Suprapubic skin (tissue), 4 donors: ENCODE measurements at regions not wholly inside any gene's neighbourhood (a gene's known extent, or its start where the extent isn't known, plus 50 kb on each side); places are given as distances from the start of the nearest gene placed in this dataset.

Experiments used
- DNase-seq, 2 donors: peaks; one replicate each; pipeline ENCODE4 v3.0.0-alpha.2; 2019; ENCODE audit warnings: low spot score in 2 of 2
- H3K27ac ChIP-seq: fragments of 200-600 bp; sonication (generic); one replicate; pipeline ENCODE4 v1.5.1; 2019
- H3K27me3 ChIP-seq: fragments of 200-600 bp; sonication (generic); one replicate; pipeline ENCODE4 v1.5.1; 2019
- H3K36me3 ChIP-seq: fragments of 200-600 bp; sonication (generic); one replicate; pipeline ENCODE4 v1.5.1; 2019
- H3K4me1 ChIP-seq: fragments of 200-600 bp; sonication (generic); one replicate; pipeline ENCODE4 v1.5.1; 2019
- H3K4me3 ChIP-seq: fragments of 200-600 bp; sonication (generic); one replicate; pipeline ENCODE4 v1.5.1; 2019; ENCODE audit warnings: mild to moderate bottlenecking
- H3K9me3 ChIP-seq: fragments of 200-600 bp; sonication (generic); one replicate; pipeline ENCODE4 v1.5.1; 2019
- EP300 ChIP-seq: sonication (generic); formaldehyde crosslinking; IDR thresholded peaks from one replicate; pipeline ENCODE4 v1.6.1; 2017; ENCODE audit warnings: antibody characterized with exemption
- POLR2A ChIP-seq, 2 donors: fragments of 450-650 bp; IDR thresholded peaks; one replicate each; pipeline ENCODE4 v1.6.1; 2017; ENCODE audit warnings: antibody characterized with exemption in 2 of 2, mild to moderate bottlenecking in 2 of 2, moderate library complexity in 2 of 2
- POLR2AphosphoS5 ChIP-seq, 3 donors: sonication (generic); formaldehyde crosslinking; IDR thresholded peaks; one replicate each; pipeline ENCODE4 v1.6.1; 2017; ENCODE audit warnings: antibody characterized with exemption in 3 of 3
- WGBS: methylation state at CpG from one replicate; pipeline ENCODE4 v1.1.5; 2018; 5-methylcytosine and 5-hydroxymethylcytosine counted together
- TF ChIP-seq, protein P1 (sequence below), 2 donors: fragments of 200-600 bp in 1 of 2; fragments of 450-650 bp in 1 of 2; sonication (generic) in 1 of 2; IDR thresholded peaks; one replicate each; pipeline ENCODE4 v1.5.1; 2016 to 2019; ENCODE audit warnings: antibody characterized with exemption in 2 of 2, mild to moderate bottlenecking in 1 of 2, moderate library complexity in 1 of 2

DNA sequence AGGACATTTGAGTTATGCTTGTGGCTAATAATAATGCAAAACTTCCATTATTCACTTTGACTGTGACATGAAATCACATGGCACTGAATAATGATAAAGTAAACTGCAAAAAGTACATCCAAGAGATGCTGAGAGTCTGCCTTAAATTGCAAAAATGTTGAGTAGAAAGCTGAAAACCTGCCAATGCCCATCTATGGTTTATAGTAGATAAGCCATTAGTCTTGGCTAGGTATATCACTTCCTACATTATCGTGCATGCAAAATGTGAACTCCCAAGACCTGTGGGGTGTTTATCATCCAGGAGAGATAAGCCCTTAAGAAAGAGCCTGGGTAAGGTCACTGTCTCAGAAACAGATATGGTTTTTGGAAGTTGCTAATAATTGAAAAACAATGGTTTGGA lies 208.7 kb upstream of the DPYD start:
- DNase-seq: no peak
- H3K4me1 ChIP-seq: peaks cover 3% of the 10 kb centered on the region

DNA sequence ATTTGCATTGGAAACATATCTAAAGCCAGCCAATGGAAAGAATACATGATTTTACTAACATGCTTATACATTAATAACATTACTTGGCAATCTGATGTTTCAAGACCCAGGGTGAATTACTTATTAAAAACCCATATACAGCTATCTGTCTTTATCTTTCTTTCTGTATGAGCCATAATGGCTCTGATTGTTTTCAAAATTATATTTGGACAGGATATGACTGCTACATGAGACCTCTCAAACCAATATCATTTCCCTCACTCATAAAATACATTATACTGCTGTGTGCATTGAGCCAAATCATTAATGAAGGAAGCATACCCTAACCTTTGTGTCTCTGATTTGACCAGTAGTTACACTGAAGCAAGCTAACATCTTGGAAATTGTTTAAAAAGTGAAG lies 205.9 kb upstream of the DPYD start:
- no peak overlapping the region for H3K4me3 ChIP-seq
- H3K4me1 ChIP-seq: no peaks in the 10 kb centered on the region
- no peaks in the 10 kb centered on the region for H3K9me3 ChIP-seq
- TF ChIP-seq POLR2AphosphoS5 (IDR thresholded peaks at IDR 0.05): no peak
- no peaks in the 10 kb centered on the region for H3K36me3 ChIP-seq
- DNase-seq: no peak
- no peak overlapping the region for H3K27ac ChIP-seq
- no peaks in the 10 kb centered on the region for H3K27me3 ChIP-seq

More for the DNA sequence above, 208.7 kb upstream of the DPYD start:
- Histone ChIP-seq H3K27ac (no peak overlapping the region), H3K27me3 (no peaks in the 10 kb centered on the region), H3K4me3 (no peak overlapping the region), H3K36me3 (no peaks in the 10 kb centered on the region), H3K9me3 (no peaks in the 10 kb centered on the region)
- no peak for TF ChIP-seq EP300
- no peak for TF ChIP-seq POLR2AphosphoS5 (IDR thresholded peaks at IDR 0.05)
- TF ChIP-seq POLR2A (IDR thresholded peaks at IDR 0.05): no peak
- TF ChIP-seq, protein P1, sequence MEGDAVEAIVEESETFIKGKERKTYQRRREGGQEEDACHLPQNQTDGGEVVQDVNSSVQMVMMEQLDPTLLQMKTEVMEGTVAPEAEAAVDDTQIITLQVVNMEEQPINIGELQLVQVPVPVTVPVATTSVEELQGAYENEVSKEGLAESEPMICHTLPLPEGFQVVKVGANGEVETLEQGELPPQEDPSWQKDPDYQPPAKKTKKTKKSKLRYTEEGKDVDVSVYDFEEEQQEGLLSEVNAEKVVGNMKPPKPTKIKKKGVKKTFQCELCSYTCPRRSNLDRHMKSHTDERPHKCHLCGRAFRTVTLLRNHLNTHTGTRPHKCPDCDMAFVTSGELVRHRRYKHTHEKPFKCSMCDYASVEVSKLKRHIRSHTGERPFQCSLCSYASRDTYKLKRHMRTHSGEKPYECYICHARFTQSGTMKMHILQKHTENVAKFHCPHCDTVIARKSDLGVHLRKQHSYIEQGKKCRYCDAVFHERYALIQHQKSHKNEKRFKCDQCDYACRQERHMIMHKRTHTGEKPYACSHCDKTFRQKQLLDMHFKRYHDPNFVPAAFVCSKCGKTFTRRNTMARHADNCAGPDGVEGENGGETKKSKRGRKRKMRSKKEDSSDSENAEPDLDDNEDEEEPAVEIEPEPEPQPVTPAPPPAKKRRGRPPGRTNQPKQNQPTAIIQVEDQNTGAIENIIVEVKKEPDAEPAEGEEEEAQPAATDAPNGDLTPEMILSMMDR (IDR thresholded peaks at IDR 0.05): no peak
- WGBS: 75% methylated on average over 1 of the region's 1 CpG

DNA sequence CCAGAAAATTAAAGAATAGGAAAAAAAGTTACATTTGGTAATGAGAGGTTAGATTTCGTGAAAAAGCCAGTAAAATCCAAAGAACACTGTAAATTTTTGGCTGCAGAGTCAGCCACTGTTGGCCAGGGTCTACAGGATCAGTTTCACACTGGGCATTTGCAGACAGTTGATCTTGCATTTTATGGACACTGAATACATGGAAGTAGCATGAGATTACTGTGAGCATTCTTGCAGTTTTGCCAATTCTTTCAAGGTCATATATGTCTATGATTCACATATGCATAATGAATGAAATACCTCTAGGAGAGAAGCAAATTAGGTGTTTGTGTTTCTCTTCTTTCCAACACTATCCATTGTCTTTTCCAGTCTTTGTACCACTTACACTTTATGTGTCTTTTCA lies 200.8 kb upstream of the DPYD start:
- no peaks in the 10 kb centered on the region for H3K9me3 ChIP-seq
- WGBS: 32% methylated on average over 1 of the region's 1 CpG
- no peaks in the 10 kb centered on the region for H3K36me3 ChIP-seq
- no peaks in the 10 kb centered on the region for H3K27me3 ChIP-seq
- no peak overlapping the region for H3K27ac ChIP-seq
- TF ChIP-seq POLR2A (IDR thresholded peaks at IDR 0.05) (no peak), POLR2AphosphoS5 (IDR thresholded peaks at IDR 0.05) (no peak), EP300 (no peak)
- TF ChIP-seq, protein P1 (IDR thresholded peaks at IDR 0.05): no peak
- no peak overlapping the region for H3K4me3 ChIP-seq
- no peak for DNase-seq
- peaks cover 5% of the 10 kb centered on the region for H3K4me1 ChIP-seq

DNA sequence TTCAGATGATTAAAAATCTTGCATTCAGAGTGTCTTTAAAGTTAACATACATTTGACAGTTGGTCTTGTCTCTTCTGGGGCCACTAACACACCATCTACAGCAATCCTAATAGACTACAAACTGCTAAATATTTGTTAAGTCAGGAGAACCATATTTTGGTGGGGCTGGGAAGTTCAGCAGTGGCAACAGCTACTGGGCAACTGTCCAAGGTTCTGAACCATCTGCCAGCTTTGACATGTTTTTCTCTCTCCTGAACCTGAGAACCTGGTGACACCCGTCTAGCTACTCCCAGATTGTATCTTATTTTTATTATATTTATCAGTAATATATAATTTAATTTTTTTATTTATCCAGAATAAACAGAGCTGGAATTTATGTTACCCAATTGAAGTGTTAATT lies 199.0 kb upstream of the DPYD start:
- DNase-seq: no peak
- Histone ChIP-seq H3K27ac (no peak overlapping the region), H3K36me3 (no peaks in the 10 kb centered on the region), H3K9me3 (no peaks in the 10 kb centered on the region), H3K4me1 (peaks cover 5% of the 10 kb centered on the region), H3K4me3 (no peak overlapping the region), H3K27me3 (no peaks in the 10 kb centered on the region)
- 29% methylated on average over 1 of the region's 1 CpG for whole genome bisulfite sequencing
- TF ChIP-seq, protein P1 (IDR thresholded peaks at IDR 0.05): no peak
- TF ChIP-seq EP300 (no peak), POLR2A (IDR thresholded peaks at IDR 0.05) (no peak), POLR2AphosphoS5 (IDR thresholded peaks at IDR 0.05) (no peak)

DNA sequence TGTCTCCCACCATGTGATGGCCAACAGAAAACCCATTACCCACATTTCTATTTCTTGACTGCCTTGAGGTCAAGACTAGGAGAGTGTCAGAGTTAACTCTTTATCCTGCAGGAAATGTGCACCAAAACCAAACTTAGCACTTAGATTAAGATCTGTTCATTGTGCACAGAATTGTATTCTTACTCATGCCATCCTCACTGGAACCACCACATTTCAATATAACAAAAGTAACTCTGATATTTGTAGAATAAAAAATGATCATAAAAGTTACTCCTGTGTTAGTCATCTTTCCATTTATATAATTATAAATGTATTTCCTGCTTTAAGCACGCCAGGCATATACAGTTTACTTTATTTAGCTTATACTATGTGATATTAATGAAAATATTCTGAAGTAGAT lies 193.0 kb upstream of the DPYD start:
- TF ChIP-seq EP300 (no peak), POLR2AphosphoS5 (IDR thresholded peaks at IDR 0.05) (no peak), POLR2A (IDR thresholded peaks at IDR 0.05) (no peak)
- TF ChIP-seq, protein P1 (IDR thresholded peaks at IDR 0.05): no peak
- DNase-seq: no peak
- Histone ChIP-seq H3K27me3 (no peaks in the 10 kb centered on the region), H3K4me3 (no peak overlapping the region), H3K4me1 (no peaks in the 10 kb centered on the region), H3K9me3 (no peaks in the 10 kb centered on the region), H3K36me3 (no peaks in the 10 kb centered on the region), H3K27ac (no peak overlapping the region)
- 84% methylated on average over 1 of the region's 1 CpG for WGBS

DNA sequence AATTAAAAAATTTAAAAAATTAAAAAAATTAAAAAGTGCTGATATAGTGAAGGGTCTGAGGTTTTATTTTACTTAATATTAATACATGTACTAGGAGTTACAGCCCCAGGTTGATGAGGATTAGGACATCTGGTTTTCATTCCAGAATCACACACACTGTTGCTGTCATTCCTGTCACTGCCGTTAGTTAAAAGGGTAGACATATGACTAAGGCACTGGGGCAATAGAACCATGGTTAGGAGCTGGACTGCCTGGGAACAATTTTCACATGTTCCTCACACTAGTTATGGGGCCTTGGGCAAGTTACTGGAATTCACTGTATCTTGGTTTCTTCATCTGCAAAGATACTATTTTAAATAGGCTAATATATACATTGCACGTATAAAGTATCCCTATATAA lies 191.8 kb upstream of the DPYD start:
- no peak for DNase-seq
- no peak overlapping the region for H3K4me3 ChIP-seq
- H3K4me1 ChIP-seq: no peaks in the 10 kb centered on the region
- no peaks in the 10 kb centered on the region for H3K36me3 ChIP-seq
- no peak overlapping the region for H3K27ac ChIP-seq
- no peak for TF ChIP-seq POLR2A (IDR thresholded peaks at IDR 0.05)
- no peak for TF ChIP-seq EP300
- TF ChIP-seq, protein P1 (IDR thresholded peaks at IDR 0.05): no peak
- TF ChIP-seq POLR2AphosphoS5 (IDR thresholded peaks at IDR 0.05): no peak
- H3K27me3 ChIP-seq: no peaks in the 10 kb centered on the region
- H3K9me3 ChIP-seq: peaks cover 3% of the 10 kb centered on the region
- WGBS: 79% methylated on average over 2 of the region's 2 CpGs
